NB4 (cell line): ENCODE measurements at regions not wholly inside any gene's neighbourhood (a gene's known extent, or its start where the extent isn't known, plus 50 kb on each side); places are given as distances from the start of the nearest gene placed in this dataset.

Source experiments
- CTCF ChIP-seq: IDR thresholded peaks from one replicate; pipeline ENCODE4 v1.5.1; 2012; ENCODE audit warnings: low read depth, low read length
- MAX ChIP-seq: IDR thresholded peaks from 2 replicates; pipeline ENCODE4 v1.6.1; 2011; ENCODE audit warnings: low read depth, low read length
- POLR2A ChIP-seq: IDR thresholded peaks from 2 replicates; pipeline ENCODE4 v1.6.1; 2011; ENCODE audit warnings: mild to moderate bottlenecking; ENCODE audit not compliant: insufficient read length; ENCODE audit errors: extremely low read depth

GRCh38 chr1:115467790-115468189, 129.7 kb upstream of the NGF start:
- TF ChIP-seq CTCF (no peak), POLR2A (no peak), MAX (no peak)
